Gastroesophageal sphincter (tissue), 4 donors: ENCODE measurements at regions not wholly inside any gene's neighbourhood (a gene's known extent, or its start where the extent isn't known, plus 50 kb on each side); places are given as distances from the start of the nearest gene placed in this dataset.

Experiments used
- ATAC-seq: fragments of 150-250 bp; one replicate; pipeline ENCODE4 v1.9.1; 2016; ENCODE audit warnings: mild to moderate bottlenecking, moderate library complexity
- H3K27ac ChIP-seq, 4 donors: fragments of 200-600 bp; sonication (generic) in 3 of 4; 1 replicate in 3 of 4; 2 replicates in 1 of 4; pipeline ENCODE4 v1.5.1; 2016 to 2019
- H3K27me3 ChIP-seq: fragments of 200-600 bp; sonication (generic); one replicate; pipeline ENCODE4 v1.5.1; 2019
- H3K36me3 ChIP-seq, 2 donors: fragments of 200-600 bp; sonication (generic); one replicate each; pipeline ENCODE4 v1.5.1; 2019; ENCODE audit warnings: control low read depth in 1 of 2
- H3K4me1 ChIP-seq, 3 donors: fragments of 200-600 bp; sonication (generic); 1 replicate in 2 of 3; 2 replicates in 1 of 3; pipeline ENCODE4 v1.5.1; 2016 to 2019; ENCODE audit warnings: control low read depth in 2 of 3
- H3K4me3 ChIP-seq, 2 donors: fragments of 200-600 bp; sonication (generic); one replicate each; pipeline ENCODE4 v1.5.1; 2019; ENCODE audit warnings: mild to moderate bottlenecking in 1 of 2, moderate library complexity in 1 of 2
- H3K9me3 ChIP-seq, 3 donors: fragments of 200-600 bp; sonication (generic); one replicate each; pipeline ENCODE4 v1.5.1; 2017 to 2019; ENCODE audit warnings: control low read depth in 2 of 3
- EP300 ChIP-seq: sonication (generic); formaldehyde crosslinking; IDR thresholded peaks from one replicate; pipeline ENCODE4 v1.6.1; 2017; ENCODE audit warnings: antibody characterized with exemption, mild to moderate bottlenecking
- POLR2A ChIP-seq, 2 donors: fragments of 450-650 bp; IDR thresholded peaks; one replicate each; pipeline ENCODE4 v1.6.1; 2017; ENCODE audit warnings: antibody characterized with exemption in 2 of 2, mild to moderate bottlenecking in 2 of 2, moderate library complexity in 1 of 2
- POLR2AphosphoS5 ChIP-seq: sonication (generic); formaldehyde crosslinking; IDR thresholded peaks from one replicate; pipeline ENCODE4 v1.6.1; 2017; ENCODE audit warnings: antibody characterized with exemption
- WGBS, 2 donors: methylation state at CpG; one replicate each; pipeline ENCODE4 v1.1.5; 2018; ENCODE audit warnings: low coverage in 1 of 2; 5-methylcytosine and 5-hydroxymethylcytosine counted together
- TF ChIP-seq, protein P1 (sequence below), 4 experiments: fragments of 200-600 bp in 2 of 4; fragments of 450-650 bp in 2 of 4; sonication (generic) in 1 of 4; IDR thresholded peaks; one replicate each; pipeline ENCODE4 v1.5.1; 2017 to 2019; ENCODE audit warnings: antibody characterized with exemption in 4 of 4, mild to moderate bottlenecking in 2 of 4, moderate library complexity in 2 of 4

DNA sequence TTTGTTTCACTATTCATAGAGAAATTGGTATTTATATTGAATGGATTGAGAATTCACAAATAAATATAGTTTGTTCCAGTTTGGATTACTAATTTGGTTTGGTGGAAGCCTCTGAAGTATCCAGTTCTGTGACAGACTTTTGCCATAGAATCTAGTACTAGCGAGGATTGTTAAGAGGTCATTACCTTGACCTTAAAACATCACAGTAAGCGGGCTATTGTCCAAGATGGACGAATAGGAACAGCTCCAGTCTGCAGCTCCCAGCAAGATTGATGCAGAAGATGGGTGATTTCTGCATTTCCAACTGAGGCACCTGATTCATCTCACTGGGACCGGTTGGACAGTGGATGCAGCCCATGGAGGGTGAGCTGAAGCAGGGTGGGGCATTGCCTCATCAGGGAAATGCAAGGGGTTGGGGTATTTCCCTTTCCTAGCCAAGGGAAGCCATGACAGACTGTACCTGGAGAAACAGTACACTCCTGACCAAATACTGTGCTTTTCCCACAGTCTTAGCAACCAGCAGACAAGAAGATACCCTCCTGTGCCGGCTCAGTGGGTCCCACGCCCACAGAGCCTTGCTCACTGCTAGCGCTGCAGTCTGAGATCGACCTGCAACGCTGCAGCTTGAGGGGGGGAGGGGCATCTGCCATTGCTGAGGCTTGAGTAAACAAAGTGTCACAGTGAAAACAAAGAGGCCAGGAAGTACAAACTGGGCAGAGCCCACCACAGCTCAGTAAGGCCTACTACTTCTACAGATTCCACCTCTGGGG lies 66.4 kb upstream of the NEDD9 start:
- WGBS, 2 donors: 78 to 83% methylated on average over 3 to 4 of the region's 9 CpGs
- Histone ChIP-seq H3K27ac (no peak overlapping the region), H3K9me3 (peaks cover 0 to 22% (median 0%) of the 10 kb centered on the region in 3 donors), H3K27me3 (no peaks in the 10 kb centered on the region), H3K4me1 (no peaks in the 10 kb centered on the region), H3K4me3 (no peak overlapping the region), H3K36me3 (no peaks in the 10 kb centered on the region)
- ATAC-seq: no peak
- TF ChIP-seq POLR2A (IDR thresholded peaks at IDR 0.05): no peak
- TF ChIP-seq POLR2AphosphoS5: no peak
- no peak for TF ChIP-seq EP300
- TF ChIP-seq, protein P1, sequence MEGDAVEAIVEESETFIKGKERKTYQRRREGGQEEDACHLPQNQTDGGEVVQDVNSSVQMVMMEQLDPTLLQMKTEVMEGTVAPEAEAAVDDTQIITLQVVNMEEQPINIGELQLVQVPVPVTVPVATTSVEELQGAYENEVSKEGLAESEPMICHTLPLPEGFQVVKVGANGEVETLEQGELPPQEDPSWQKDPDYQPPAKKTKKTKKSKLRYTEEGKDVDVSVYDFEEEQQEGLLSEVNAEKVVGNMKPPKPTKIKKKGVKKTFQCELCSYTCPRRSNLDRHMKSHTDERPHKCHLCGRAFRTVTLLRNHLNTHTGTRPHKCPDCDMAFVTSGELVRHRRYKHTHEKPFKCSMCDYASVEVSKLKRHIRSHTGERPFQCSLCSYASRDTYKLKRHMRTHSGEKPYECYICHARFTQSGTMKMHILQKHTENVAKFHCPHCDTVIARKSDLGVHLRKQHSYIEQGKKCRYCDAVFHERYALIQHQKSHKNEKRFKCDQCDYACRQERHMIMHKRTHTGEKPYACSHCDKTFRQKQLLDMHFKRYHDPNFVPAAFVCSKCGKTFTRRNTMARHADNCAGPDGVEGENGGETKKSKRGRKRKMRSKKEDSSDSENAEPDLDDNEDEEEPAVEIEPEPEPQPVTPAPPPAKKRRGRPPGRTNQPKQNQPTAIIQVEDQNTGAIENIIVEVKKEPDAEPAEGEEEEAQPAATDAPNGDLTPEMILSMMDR (IDR thresholded peaks at IDR 0.05): no peak

- H3K27me3 ChIP-seq: no peaks in the 10 kb centered on the region
- no peaks in the 10 kb centered on the region for H3K36me3 ChIP-seq
- H3K4me1 ChIP-seq: no peaks in the 10 kb centered on the region
- no peak for ATAC-seq
- peaks cover 0 to 12% (median 0%) of the 10 kb centered on the region in 3 donors for H3K9me3 ChIP-seq
- TF ChIP-seq POLR2A (IDR thresholded peaks at IDR 0.05): no peak
- no peak for TF ChIP-seq POLR2AphosphoS5
- 86 to 100% methylated on average over 1 of the region's 1 CpG for WGBS, 2 donors
- no peak overlapping the region for H3K4me3 ChIP-seq
- no peak overlapping the region for H3K27ac ChIP-seq
Observed at GRCh38 chr6:11297376-11297729, 64.9 kb upstream of the NEDD9 start.

DNA sequence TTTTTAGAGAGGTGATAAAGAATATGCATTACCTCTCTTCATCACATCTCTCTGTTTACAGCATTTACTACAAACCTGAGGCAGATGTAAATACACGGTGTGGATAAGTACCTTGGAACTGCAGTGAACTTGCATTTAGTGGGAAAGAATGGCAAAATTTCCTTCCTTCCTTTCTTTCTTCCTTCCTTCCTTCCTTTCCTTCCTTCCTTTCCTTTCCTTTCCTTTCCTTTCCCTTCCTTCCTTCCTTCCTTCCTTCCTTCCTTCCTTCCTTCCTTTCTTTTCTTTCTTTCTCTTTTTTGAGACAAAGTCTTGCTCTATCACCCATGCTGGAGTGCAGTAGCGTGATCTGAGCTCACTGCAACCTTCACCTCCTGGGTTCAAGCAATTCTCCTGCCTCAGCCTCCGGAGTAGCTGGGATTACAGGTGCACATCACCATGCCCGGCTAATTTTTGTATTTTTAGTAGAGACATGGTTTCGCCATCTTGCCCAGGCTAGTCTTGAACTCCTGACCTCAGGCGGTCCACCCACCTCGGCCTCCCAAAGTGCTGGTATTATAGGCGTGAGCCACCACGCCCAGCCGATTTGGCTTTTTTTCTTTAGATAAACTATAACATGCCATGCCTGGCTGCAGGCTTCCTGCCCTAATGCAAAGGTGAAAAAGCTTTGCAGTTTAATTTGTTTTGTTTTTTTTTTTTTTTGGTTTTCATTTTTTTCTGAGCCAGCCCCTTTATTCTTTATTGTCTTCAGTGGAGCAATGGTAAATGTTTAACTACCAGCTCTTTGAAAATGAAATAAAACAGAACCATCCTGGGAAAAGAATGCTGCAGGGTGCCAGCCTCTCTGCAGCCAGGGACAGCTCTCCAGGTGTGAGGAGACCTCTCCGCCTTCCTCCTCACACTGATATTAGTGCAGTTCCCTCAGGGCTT lies 64.2 kb upstream of the NEDD9 start:
- Histone ChIP-seq H3K4me1 (no peaks in the 10 kb centered on the region), H3K36me3 (no peaks in the 10 kb centered on the region), H3K4me3 (no peak overlapping the region), H3K9me3 (peaks cover 0 to 11% (median 0%) of the 10 kb centered on the region in 3 donors), H3K27me3 (no peaks in the 10 kb centered on the region), H3K27ac (no peak overlapping the region)
- TF ChIP-seq, protein P1 (IDR thresholded peaks at IDR 0.05): no peak
- no peak for TF ChIP-seq EP300
- TF ChIP-seq POLR2AphosphoS5: no peak
- no peak for ATAC-seq
- 96 to 98% methylated on average over 7 to 11 of the region's 11 CpGs for WGBS, 2 donors

DNA sequence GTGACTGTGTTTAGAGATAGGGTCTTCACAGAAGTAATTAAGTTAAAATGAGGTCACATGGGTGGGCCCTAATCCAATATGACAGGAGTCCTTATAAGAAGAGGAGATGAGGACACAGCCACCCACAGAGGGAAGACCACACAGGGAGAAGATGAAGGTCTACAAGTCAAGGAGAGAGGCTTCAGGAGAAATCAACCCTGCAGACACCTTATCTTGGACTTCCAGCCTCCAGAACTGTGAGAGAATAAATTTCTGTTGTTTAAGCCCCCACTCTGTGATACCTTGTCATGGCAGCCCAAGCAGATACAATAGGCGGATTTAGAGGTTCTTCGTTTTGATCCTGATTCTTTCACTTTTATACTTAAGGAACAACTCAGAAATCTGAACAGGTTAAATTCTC lies 63.5 kb upstream of the NEDD9 start:
- no peak overlapping the region for H3K4me3 ChIP-seq
- H3K27ac ChIP-seq: no peak overlapping the region
- H3K9me3 ChIP-seq: peaks cover 0 to 4% (median 0%) of the 10 kb centered on the region in 3 donors
- TF ChIP-seq, protein P1 (IDR thresholded peaks at IDR 0.05): no peak
- no peaks in the 10 kb centered on the region for H3K4me1 ChIP-seq
- no peak for ATAC-seq
- no peaks in the 10 kb centered on the region for H3K36me3 ChIP-seq
- WGBS, 2 donors: 95 to 96% methylated on average over 2 of the region's 2 CpGs
- no peaks in the 10 kb centered on the region for H3K27me3 ChIP-seq

- no peaks in the 10 kb centered on the region for H3K4me1 ChIP-seq
- no peak for TF ChIP-seq EP300
- TF ChIP-seq POLR2AphosphoS5: no peak
- TF ChIP-seq, protein P1 (IDR thresholded peaks at IDR 0.05): no peak
- TF ChIP-seq POLR2A (IDR thresholded peaks at IDR 0.05): no peak
- WGBS, 2 donors: 87 to 91% methylated on average over 2 to 3 of the region's 3 CpGs
- no peak for ATAC-seq
- H3K9me3 ChIP-seq: no peaks in the 10 kb centered on the region
- no peaks in the 10 kb centered on the region for H3K27me3 ChIP-seq
- no peak overlapping the region for H3K27ac ChIP-seq
- H3K36me3 ChIP-seq: no peaks in the 10 kb centered on the region
- H3K4me3 ChIP-seq: no peak overlapping the region
Observed at GRCh38 chr6:11294228-11294627, 61.8 kb upstream of the NEDD9 start.
